Tibial nerve (tissue), 4 donors: ENCODE measurements at regions not wholly inside any gene's neighbourhood (a gene's known extent, or its start where the extent isn't known, plus 50 kb on each side); places are given as distances from the start of the nearest gene placed in this dataset.

Experiments used
- DNase-seq, 2 donors: peaks; one replicate each; pipeline ENCODE4 v3.0.0-alpha.2; 2019; ENCODE audit warnings: low spot score in 2 of 2
- H3K27ac ChIP-seq, 4 donors: fragments of 200-600 bp; sonication (generic) in 3 of 4; one replicate each; pipeline ENCODE4 v1.5.1; 2017 to 2019; ENCODE audit warnings: mild to moderate bottlenecking in 1 of 4
- H3K27me3 ChIP-seq, 2 donors: fragments of 200-600 bp; sonication (generic) in 1 of 2; one replicate each; pipeline versions ENCODE4 v1.5.1 to v1.6.0; 2017 to 2019
- H3K36me3 ChIP-seq, 3 donors: fragments of 200-600 bp; sonication (generic); one replicate each; pipeline ENCODE4 v1.5.1; 2018 to 2019
- H3K4me1 ChIP-seq, 4 donors: fragments of 200-600 bp; sonication (generic) in 3 of 4; one replicate each; pipeline ENCODE4 v1.5.1; 2017 to 2019
- H3K4me3 ChIP-seq, 4 donors: fragments of 200-600 bp; sonication (generic) in 3 of 4; one replicate each; pipeline ENCODE4 v1.5.1; 2017 to 2019; ENCODE audit warnings: mild to moderate bottlenecking in 1 of 4, moderate library complexity in 1 of 4
- H3K9me3 ChIP-seq, 4 donors: fragments of 200-600 bp; sonication (generic) in 3 of 4; one replicate each; pipeline ENCODE4 v1.5.1; 2017 to 2019
- CTCF ChIP-seq, 5 experiments: fragments of 200-600 bp in 3 of 5; fragments of 450-650 bp in 2 of 5; sonication (generic) in 3 of 5; IDR thresholded peaks; one replicate each; pipeline ENCODE4 v1.5.1; 2016 to 2019; ENCODE audit warnings: antibody characterized with exemption in 5 of 5, mild to moderate bottlenecking in 3 of 5, moderate library complexity in 2 of 5
- EP300 ChIP-seq, 2 donors: sonication (generic); formaldehyde crosslinking; IDR thresholded peaks; one replicate each; pipeline ENCODE4 v1.6.1; 2017; ENCODE audit warnings: antibody characterized with exemption in 2 of 2, mild to moderate bottlenecking in 1 of 2
- POLR2A ChIP-seq, 2 donors: fragments of 450-650 bp; IDR thresholded peaks; one replicate each; pipeline ENCODE4 v1.6.1; 2017; ENCODE audit warnings: antibody characterized with exemption in 2 of 2, mild to moderate bottlenecking in 2 of 2, moderate library complexity in 2 of 2
- WGBS, 2 donors: methylation state at CpG; one replicate each; pipeline ENCODE4 v1.1.5; 2018; 5-methylcytosine and 5-hydroxymethylcytosine counted together

DNA sequence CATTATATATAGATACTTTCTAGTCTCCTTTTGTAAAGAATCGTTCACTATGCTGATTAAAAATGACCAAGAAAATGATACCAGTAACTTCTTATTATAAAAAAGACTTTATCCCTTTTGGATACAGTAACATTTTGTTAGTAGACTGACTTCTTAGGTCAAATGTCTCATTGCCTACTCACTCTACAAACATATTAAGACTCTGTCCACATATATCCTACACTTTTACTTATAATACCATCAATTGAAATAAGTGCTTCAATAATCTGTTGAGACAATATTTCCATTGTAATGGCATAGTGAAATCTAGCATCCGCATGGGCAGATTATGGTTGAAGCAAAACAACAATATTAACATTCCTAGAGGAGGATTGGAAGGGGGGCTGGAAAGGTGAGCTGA, 180.6 kb downstream of the ARL4A start:
- Histone ChIP-seq H3K4me3 (no peak overlapping the region), H3K4me1 (no peaks in the 10 kb centered on the region), H3K36me3 (no peaks in the 10 kb centered on the region), H3K27ac (no peak overlapping the region), H3K9me3 (no peaks in the 10 kb centered on the region), H3K27me3 (no peaks in the 10 kb centered on the region)
- no peak for DNase-seq
- TF ChIP-seq POLR2A (IDR thresholded peaks at IDR 0.05) (no peak), EP300 (IDR thresholded peaks at IDR 0.05) (no peak), CTCF (IDR thresholded peaks at IDR 0.05) (no peak)
- 64 to 81% methylated on average over 2 of the region's 2 CpGs for WGBS, 2 donors

- Histone ChIP-seq H3K27ac (no peak overlapping the region), H3K4me1 (no peaks in the 10 kb centered on the region), H3K9me3 (no peaks in the 10 kb centered on the region), H3K27me3 (no peaks in the 10 kb centered on the region), H3K4me3 (no peak overlapping the region), H3K36me3 (no peaks in the 10 kb centered on the region)
- TF ChIP-seq CTCF (IDR thresholded peaks at IDR 0.05) (no peak), EP300 (IDR thresholded peaks at IDR 0.05) (no peak), POLR2A (IDR thresholded peaks at IDR 0.05) (no peak)
- WGBS, 2 donors = 95 to 97% methylated on average over 1 of the region's 1 CpG
- no peak for DNase-seq
Measured at GRCh38 chr7:12870219-12870618, 182.8 kb downstream of the ARL4A start.

GRCh38 chr7:12872487-12872886, 185.1 kb downstream of the ARL4A start:
- no peak for TF ChIP-seq EP300 (IDR thresholded peaks at IDR 0.05)
- TF ChIP-seq CTCF (IDR thresholded peaks at IDR 0.05) = no peak
- TF ChIP-seq POLR2A (IDR thresholded peaks at IDR 0.05) = no peak
- Histone ChIP-seq H3K4me3 (no peak overlapping the region), H3K9me3 (no peaks in the 10 kb centered on the region), H3K4me1 (no peaks in the 10 kb centered on the region), H3K27ac (no peak overlapping the region), H3K27me3 (no peaks in the 10 kb centered on the region), H3K36me3 (no peaks in the 10 kb centered on the region)
- WGBS, 2 donors = 78 to 87% methylated on average over 6 of the region's 6 CpGs
- no peak for DNase-seq

DNA sequence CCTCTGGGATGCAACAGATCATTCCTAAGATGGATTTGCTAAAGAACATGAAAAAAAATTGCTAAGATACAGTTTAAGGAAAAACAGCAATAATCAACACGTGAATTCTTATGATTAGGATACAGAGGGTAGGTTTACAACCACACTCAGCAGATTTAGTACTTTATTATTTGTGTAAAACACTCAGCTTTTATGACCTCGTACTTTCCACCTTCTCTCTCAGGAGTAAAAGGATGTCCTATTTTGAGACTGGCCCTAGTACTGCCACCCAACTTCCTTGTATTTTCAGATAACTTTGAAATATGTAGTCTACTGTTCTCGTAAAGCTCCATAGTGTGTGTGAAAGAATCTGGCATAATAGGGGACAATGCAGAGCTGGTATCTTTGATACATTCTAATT, 186.1 kb downstream of the ARL4A start:
- H3K9me3 ChIP-seq = no peaks in the 10 kb centered on the region
- 56 to 66% methylated on average over 3 of the region's 3 CpGs for WGBS, 2 donors
- DNase-seq = no peak
- TF ChIP-seq EP300 (IDR thresholded peaks at IDR 0.05) (no peak), CTCF (IDR thresholded peaks at IDR 0.05) (no peak), POLR2A (IDR thresholded peaks at IDR 0.05) (no peak)
- no peak overlapping the region for H3K4me3 ChIP-seq
- H3K36me3 ChIP-seq = no peaks in the 10 kb centered on the region
- H3K4me1 ChIP-seq = no peaks in the 10 kb centered on the region
- no peaks in the 10 kb centered on the region for H3K27me3 ChIP-seq
- H3K27ac ChIP-seq = no peak overlapping the region

- H3K4me1 ChIP-seq = no peaks in the 10 kb centered on the region
- no peak for DNase-seq
- H3K4me3 ChIP-seq = no peak overlapping the region
- H3K36me3 ChIP-seq = no peaks in the 10 kb centered on the region
- H3K9me3 ChIP-seq = no peaks in the 10 kb centered on the region
- H3K27ac ChIP-seq = no peak overlapping the region
- no peaks in the 10 kb centered on the region for H3K27me3 ChIP-seq
- TF ChIP-seq POLR2A (IDR thresholded peaks at IDR 0.05) (no peak), EP300 (IDR thresholded peaks at IDR 0.05) (no peak), CTCF (IDR thresholded peaks at IDR 0.05) (no peak)
Measured at GRCh38 chr7:12879139-12879538, 191.7 kb downstream of the ARL4A start.
